OCI-LY1 (cell line): ENCODE measurements at regions not wholly inside any gene's neighbourhood (a gene's known extent, or its start where the extent isn't known, plus 50 kb on each side); places are given as distances from the start of the nearest gene placed in this dataset.

Source experiments
- H2AFZ ChIP-seq: fragments of 200-600 bp; sonication (generic), shearing (Covaris generic); 2 replicates; pipeline ENCODE4 v1.6.0; 2014; ENCODE audit warnings: antibody characterized with exemption, mild to moderate bottlenecking, low read length
- H3F3A ChIP-seq: fragments of 200-600 bp; sonication (generic), shearing (Covaris generic); 2 replicates; pipeline ENCODE4 v1.6.0; 2014; ENCODE audit warnings: mild to moderate bottlenecking, antibody characterized with exemption, low read length, moderate library complexity; ENCODE audit not compliant: insufficient read depth
- H3K27ac ChIP-seq: fragments of 200-600 bp; sonication (generic); 2 replicates; pipeline ENCODE4 v1.5.1; 2014; ENCODE audit warnings: low read length, mixed run types, mild to moderate bottlenecking, low read depth; ENCODE audit not compliant: poor library complexity, severe bottlenecking
- H3K27me3 ChIP-seq: fragments of 200-600 bp; sonication (generic); 2 replicates; pipeline ENCODE4 v1.6.0; 2014; ENCODE audit warnings: antibody characterized with exemption, mild to moderate bottlenecking, low read length, moderate library complexity; ENCODE audit not compliant: insufficient read depth
- H3K36me3 ChIP-seq: fragments of 200-600 bp; sonication (generic); 2 replicates; pipeline ENCODE4 v1.6.1; 2014; ENCODE audit warnings: mild to moderate bottlenecking, antibody characterized with exemption, low read length, moderate library complexity, mixed read lengths; ENCODE audit not compliant: insufficient read depth
- H3K4me1 ChIP-seq: fragments of 200-600 bp; sonication (generic); 2 replicates; pipeline ENCODE4 v1.5.1; 2014; ENCODE audit warnings: mild to moderate bottlenecking, low read length, moderate library complexity; ENCODE audit not compliant: insufficient read depth, severe bottlenecking
- H3K4me2 ChIP-seq: fragments of 200-600 bp; sonication (generic), shearing (Covaris generic); 2 replicates; pipeline ENCODE4 v1.6.1; 2014; ENCODE audit warnings: low read length
- H3K4me3 ChIP-seq: fragments of 200-600 bp; sonication (generic); 2 replicates; pipeline ENCODE4 v1.5.1; 2014; ENCODE audit warnings: low read length, low read depth, mild to moderate bottlenecking, mixed read lengths; ENCODE audit not compliant: poor library complexity, severe bottlenecking
- H3K79me2 ChIP-seq: fragments of 200-600 bp; shearing (Covaris generic); 2 replicates; pipeline ENCODE4 v1.6.1; 2016; ENCODE audit warnings: mixed run types, low read length, mixed read lengths; ENCODE audit not compliant: insufficient read depth
- H3K9ac ChIP-seq: fragments of 200-600 bp; sonication (generic), shearing (Covaris generic); 2 replicates; pipeline ENCODE4 v1.6.1; 2014; ENCODE audit warnings: mild to moderate bottlenecking, low read length, mixed read lengths
- H3K9me2 ChIP-seq: fragments of 200-600 bp; sonication (generic), shearing (Covaris generic); 2 replicates; pipeline ENCODE4 v1.6.1; 2014; ENCODE audit warnings: low read depth, mild to moderate bottlenecking, low read length, mixed read lengths
- H3K9me3 ChIP-seq: fragments of 200-600 bp; shearing (Covaris generic); 2 replicates; pipeline ENCODE4 v1.6.1; 2014; ENCODE audit warnings: low read length, mixed read lengths
- H4K20me1 ChIP-seq: fragments of 200-600 bp; sonication (generic), shearing (Covaris generic); 2 replicates; pipeline ENCODE4 v1.6.0; 2016; ENCODE audit warnings: mild to moderate bottlenecking, low read length; ENCODE audit not compliant: insufficient read depth
- EZH2 ChIP-seq: fragments of 200-600 bp; sonication (generic), shearing (Covaris generic); IDR thresholded peaks from 2 replicates; pipeline ENCODE4 v1.8.0; 2017; ENCODE audit warnings: borderline replicate concordance, mixed run types, mild to moderate bottlenecking, antibody characterized with exemption, low read length, moderate library complexity, mixed read lengths
- TF ChIP-seq, protein P1 (sequence below): fragments of 200-600 bp; sonication (generic), shearing (Covaris generic); IDR thresholded peaks from 2 replicates; pipeline ENCODE4 v1.5.1; 2017; ENCODE audit warnings: mild to moderate bottlenecking, antibody characterized with exemption, low read length, moderate library complexity, mixed read lengths

DNA sequence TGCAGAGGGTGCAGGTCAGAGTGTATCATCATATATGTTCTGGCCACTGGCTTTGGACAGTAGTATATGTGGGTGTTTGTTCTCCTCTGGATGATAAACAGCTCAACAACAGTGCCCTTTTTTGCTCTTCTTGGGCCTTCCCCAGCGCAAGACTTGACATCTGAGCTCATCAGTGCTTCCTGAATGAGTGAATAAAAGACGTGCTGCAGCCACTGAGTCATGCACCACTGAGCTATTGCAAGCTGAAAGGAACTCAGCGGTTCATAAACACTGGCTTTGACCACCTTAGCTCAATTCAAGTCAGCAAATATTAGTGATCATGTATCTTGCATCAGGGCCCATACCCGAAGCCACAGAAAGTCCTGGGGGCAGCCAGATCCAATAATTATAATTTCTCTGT, 105.3 kb upstream of the KCNG1 start:
- Histone ChIP-seq H2AFZ (no peak overlapping the region), H4K20me1 (no peaks in the 10 kb centered on the region), H3K9me2 (no peaks in the 10 kb centered on the region), H3K36me3 (no peaks in the 10 kb centered on the region), H3K27me3 (0 out of 2 replicates have a peak, but pooled peaks cover 4% of the 10 kb centered on the region), H3K4me3 (no peak overlapping the region), H3K27ac (no peak overlapping the region), H3K79me2 (no peaks in the 10 kb centered on the region), H3F3A (no peaks in the 10 kb centered on the region), H3K4me1 (no peaks in the 10 kb centered on the region), H3K9ac (no peak overlapping the region), H3K4me2 (no peak overlapping the region), H3K9me3 (no peaks in the 10 kb centered on the region)
- TF ChIP-seq, protein P1, sequence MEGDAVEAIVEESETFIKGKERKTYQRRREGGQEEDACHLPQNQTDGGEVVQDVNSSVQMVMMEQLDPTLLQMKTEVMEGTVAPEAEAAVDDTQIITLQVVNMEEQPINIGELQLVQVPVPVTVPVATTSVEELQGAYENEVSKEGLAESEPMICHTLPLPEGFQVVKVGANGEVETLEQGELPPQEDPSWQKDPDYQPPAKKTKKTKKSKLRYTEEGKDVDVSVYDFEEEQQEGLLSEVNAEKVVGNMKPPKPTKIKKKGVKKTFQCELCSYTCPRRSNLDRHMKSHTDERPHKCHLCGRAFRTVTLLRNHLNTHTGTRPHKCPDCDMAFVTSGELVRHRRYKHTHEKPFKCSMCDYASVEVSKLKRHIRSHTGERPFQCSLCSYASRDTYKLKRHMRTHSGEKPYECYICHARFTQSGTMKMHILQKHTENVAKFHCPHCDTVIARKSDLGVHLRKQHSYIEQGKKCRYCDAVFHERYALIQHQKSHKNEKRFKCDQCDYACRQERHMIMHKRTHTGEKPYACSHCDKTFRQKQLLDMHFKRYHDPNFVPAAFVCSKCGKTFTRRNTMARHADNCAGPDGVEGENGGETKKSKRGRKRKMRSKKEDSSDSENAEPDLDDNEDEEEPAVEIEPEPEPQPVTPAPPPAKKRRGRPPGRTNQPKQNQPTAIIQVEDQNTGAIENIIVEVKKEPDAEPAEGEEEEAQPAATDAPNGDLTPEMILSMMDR, result no peak
- no peak for TF ChIP-seq EZH2

DNA sequence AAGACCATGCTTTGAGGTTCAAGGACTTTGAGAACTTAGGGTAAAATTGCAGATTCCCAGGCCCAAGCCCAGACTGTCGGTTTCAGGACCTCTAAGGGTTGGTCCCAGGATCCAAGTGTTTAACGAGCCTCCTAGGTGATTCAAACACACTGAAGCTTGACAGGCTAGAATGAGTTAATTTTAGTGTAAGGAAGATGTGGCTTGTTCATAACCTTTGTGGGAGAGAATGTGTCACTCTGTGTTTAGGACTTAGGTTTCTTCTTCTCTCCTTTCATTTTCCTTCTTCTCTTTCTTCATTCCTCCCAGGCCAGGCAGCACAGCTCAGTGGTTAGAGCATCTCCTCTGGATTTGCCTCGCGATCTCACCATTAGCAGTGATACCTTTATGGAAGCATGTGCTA, 104.8 kb upstream of the KCNG1 start:
- no peak for TF ChIP-seq EZH2
- TF ChIP-seq, protein P1, result no peak
- H2AFZ ChIP-seq, result no peak overlapping the region
- no peaks in the 10 kb centered on the region for H3K4me1 ChIP-seq

GRCh38 chr20:51126337-51126736, 103.4 kb upstream of the KCNG1 start:
- Histone ChIP-seq H3K9me3 (no peaks in the 10 kb centered on the region), H3K9me2 (no peaks in the 10 kb centered on the region), H3K4me3 (no peak overlapping the region), H3K36me3 (no peaks in the 10 kb centered on the region), H3K4me1 (no peaks in the 10 kb centered on the region), H3K9ac (no peak overlapping the region), H3F3A (no peaks in the 10 kb centered on the region), H3K4me2 (no peak overlapping the region), H2AFZ (no peak overlapping the region), H3K27ac (no peak overlapping the region), H3K79me2 (no peaks in the 10 kb centered on the region), H4K20me1 (no peaks in the 10 kb centered on the region), H3K27me3 (0 out of 2 replicates have a peak, but pooled peaks cover 4% of the 10 kb centered on the region)
- TF ChIP-seq, protein P1, result no peak

More for the DNA sequence above, 104.8 kb upstream of the KCNG1 start:
- 0 out of 2 replicates have a peak, but pooled peaks cover 4% of the 10 kb centered on the region for H3K27me3 ChIP-seq
- H3K4me2 ChIP-seq, result no peak overlapping the region
- no peak overlapping the region for H3K9ac ChIP-seq
- no peaks in the 10 kb centered on the region for H4K20me1 ChIP-seq
- no peak overlapping the region for H3K27ac ChIP-seq
- no peaks in the 10 kb centered on the region for H3K9me3 ChIP-seq
- no peaks in the 10 kb centered on the region for H3F3A ChIP-seq
- no peaks in the 10 kb centered on the region for H3K9me2 ChIP-seq
- H3K36me3 ChIP-seq, result no peaks in the 10 kb centered on the region
- H3K79me2 ChIP-seq, result no peaks in the 10 kb centered on the region
- no peak overlapping the region for H3K4me3 ChIP-seq
